ENCODE measurements at regions not wholly inside any gene's neighbourhood (a gene's known extent, or its start where the extent isn't known, plus 50 kb on each side); places are given as distances from the start of the nearest gene placed in this dataset.

GRCh38 chr4:13865871-13866669, 238.5 kb upstream of the BOD1L1 start:
- no peak overlapping the region for H3K27ac Mint-ChIP-seq
- no peak for DNase-seq

GRCh38 chr4:13866881-13867280, 239.4 kb upstream of the BOD1L1 start:
- H3K27ac Mint-ChIP-seq: no peak overlapping the region
- H3K36me3 Mint-ChIP-seq (ENCODE audit: low read depth): peaks cover 8% of the 10 kb centered on the region
- H3K4me1 Mint-ChIP-seq: peaks cover 8% of the 10 kb centered on the region
- DNase-seq: no peak
- no peak overlapping the region for H3K4me3 Mint-ChIP-seq
- H3K27me3 Mint-ChIP-seq (ENCODE audit: low read depth, poor library complexity): no peaks in the 10 kb centered on the region
- TF ChIP-seq CTCF (IDR thresholded peaks at IDR 0.05): no peak
- peaks cover 18% of the 10 kb centered on the region for H3K9me3 Mint-ChIP-seq

More at GRCh38 chr4:13865871-13866669, 238.5 kb upstream of the BOD1L1 start:
- Mint-ChIP-seq H3K27me3 (ENCODE audit: low read depth, poor library complexity) (no peaks in the 10 kb centered on the region), H3K4me3 (no peak overlapping the region), H3K36me3 (ENCODE audit: low read depth) (peaks cover 9% of the 10 kb centered on the region), H3K9me3 (peaks cover 22% of the 10 kb centered on the region), H3K4me1 (peaks cover 8% of the 10 kb centered on the region)
- no peak for TF ChIP-seq CTCF (IDR thresholded peaks at IDR 0.05)

- Mint-ChIP-seq H3K9me3 (no peaks in the 10 kb centered on the region), H3K4me1 (no peaks in the 10 kb centered on the region), H3K27ac (no peak overlapping the region), H3K27me3 (ENCODE audit: low read depth, poor library complexity) (no peaks in the 10 kb centered on the region), H3K36me3 (ENCODE audit: low read depth) (no peaks in the 10 kb centered on the region), H3K4me3 (no peak overlapping the region)
- DNase-seq: no peak
- no peak for TF ChIP-seq CTCF (IDR thresholded peaks at IDR 0.05)
Observed at GRCh38 chr4:13872155-13872554, 244.6 kb upstream of the BOD1L1 start.

GRCh38 chr4:13872955-13873354, 245.4 kb upstream of the BOD1L1 start:
- Mint-ChIP-seq H3K4me3 (no peak overlapping the region), H3K27me3 (ENCODE audit: low read depth, poor library complexity) (no peaks in the 10 kb centered on the region), H3K36me3 (ENCODE audit: low read depth) (no peaks in the 10 kb centered on the region), H3K4me1 (no peaks in the 10 kb centered on the region), H3K9me3 (no peaks in the 10 kb centered on the region), H3K27ac (no peak overlapping the region)
- TF ChIP-seq CTCF (IDR thresholded peaks at IDR 0.05): no peak
- no peak for DNase-seq

GRCh38 chr4:13875181-13875580, 247.7 kb upstream of the BOD1L1 start:
- Mint-ChIP-seq H3K9me3 (no peaks in the 10 kb centered on the region), H3K27me3 (ENCODE audit: low read depth, poor library complexity) (no peaks in the 10 kb centered on the region), H3K4me1 (no peaks in the 10 kb centered on the region), H3K36me3 (ENCODE audit: low read depth) (no peaks in the 10 kb centered on the region), H3K27ac (no peak overlapping the region), H3K4me3 (no peak overlapping the region)
- no peak for TF ChIP-seq CTCF (IDR thresholded peaks at IDR 0.05)
- DNase-seq: no peak

- TF ChIP-seq CTCF (IDR thresholded peaks at IDR 0.05): no peak
- no peak for DNase-seq
- Mint-ChIP-seq H3K4me3 (no peak overlapping the region), H3K4me1 (no peaks in the 10 kb centered on the region), H3K9me3 (no peaks in the 10 kb centered on the region), H3K36me3 (ENCODE audit: low read depth) (no peaks in the 10 kb centered on the region), H3K27ac (no peak overlapping the region), H3K27me3 (ENCODE audit: low read depth, poor library complexity) (peaks cover 3% of the 10 kb centered on the region)
Observed at GRCh38 chr4:13876131-13876530, 248.6 kb upstream of the BOD1L1 start.
